K562 (cell line): ENCODE measurements at regions not wholly inside any gene's neighbourhood (a gene's known extent, or its start where the extent isn't known, plus 50 kb on each side); places are given as distances from the start of the nearest gene placed in this dataset.

ENCODE experiments used
- CREB1 ChIP-seq, 2 experiments: sonication (generic) in 1 of 2; formaldehyde crosslinking in 1 of 2; IDR thresholded peaks; 2 replicates each; pipeline versions ENCODE4 v1.6.1 to v1.8.0; 2012 to 2022; ENCODE audit warnings: inconsistent platforms in 1 of 2, mild to moderate bottlenecking in 1 of 2, missing genetic modification reagents in 1 of 2, moderate library complexity in 1 of 2
- EGR1 ChIP-seq: fragments of 450-650 bp; conservative IDR thresholded peaks from 2 replicates; pipeline ENCODE4 v1.6.1; 2017; ENCODE audit warnings: mild to moderate bottlenecking
- PML ChIP-seq: IDR thresholded peaks from 2 replicates; pipeline ENCODE4 v1.6.1; 2012; ENCODE audit warnings: low read length, inconsistent platforms
- POLR2B ChIP-seq: fragments of 450-650 bp; IDR thresholded peaks from 2 replicates; pipeline ENCODE4 v1.6.1; 2018; ENCODE audit warnings: low read depth; ENCODE audit not compliant: partially characterized antibody
- TSHZ1 ChIP-seq: fragments of 250-450 bp; sonication (Bioruptor Pico); IDR thresholded peaks from 2 replicates; pipeline ENCODE4 v1.4.0; 2020; ENCODE audit warnings: mild to moderate bottlenecking, moderate library complexity
- TF ChIP-seq, protein P1 (sequence below): fragments of 200-800 bp; sonication (Bioruptor generic); IDR thresholded peaks from 2 replicates; pipeline ENCODE4 v1.6.1; 2017; ENCODE audit warnings: missing genetic modification characterization, missing compliant biosample characterization
- TF ChIP-seq, protein P2 (sequence below): fragments of 450-650 bp; IDR thresholded peaks from 2 replicates; pipeline ENCODE4 v1.6.1; 2016; ENCODE audit warnings: low read depth

GRCh38 chr20:52291109-52291508 is 99.5 kb upstream of the ZFP64 start:
- TF ChIP-seq PML: no peak
- no peak for TF ChIP-seq EGR1
- no peak for TF ChIP-seq CREB1 (IDR thresholded peaks at IDR 0.05)
- TF ChIP-seq CREB1 (CRISPR knock-in tag; IDR thresholded peaks at IDR 0.05): peak; percentile 28; the same call in 1 of the 2 replicates
- TF ChIP-seq, protein P1, sequence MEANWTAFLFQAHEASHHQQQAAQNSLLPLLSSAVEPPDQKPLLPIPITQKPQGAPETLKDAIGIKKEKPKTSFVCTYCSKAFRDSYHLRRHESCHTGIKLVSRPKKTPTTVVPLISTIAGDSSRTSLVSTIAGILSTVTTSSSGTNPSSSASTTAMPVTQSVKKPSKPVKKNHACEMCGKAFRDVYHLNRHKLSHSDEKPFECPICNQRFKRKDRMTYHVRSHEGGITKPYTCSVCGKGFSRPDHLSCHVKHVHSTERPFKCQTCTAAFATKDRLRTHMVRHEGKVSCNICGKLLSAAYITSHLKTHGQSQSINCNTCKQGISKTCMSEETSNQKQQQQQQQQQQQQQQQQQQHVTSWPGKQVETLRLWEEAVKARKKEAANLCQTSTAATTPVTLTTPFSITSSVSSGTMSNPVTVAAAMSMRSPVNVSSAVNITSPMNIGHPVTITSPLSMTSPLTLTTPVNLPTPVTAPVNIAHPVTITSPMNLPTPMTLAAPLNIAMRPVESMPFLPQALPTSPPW (CRISPR knock-in tag): peak; percentile 23; the same call in 1 of the 2 replicates
- no peak for TF ChIP-seq POLR2B
- TF ChIP-seq, protein P2, sequence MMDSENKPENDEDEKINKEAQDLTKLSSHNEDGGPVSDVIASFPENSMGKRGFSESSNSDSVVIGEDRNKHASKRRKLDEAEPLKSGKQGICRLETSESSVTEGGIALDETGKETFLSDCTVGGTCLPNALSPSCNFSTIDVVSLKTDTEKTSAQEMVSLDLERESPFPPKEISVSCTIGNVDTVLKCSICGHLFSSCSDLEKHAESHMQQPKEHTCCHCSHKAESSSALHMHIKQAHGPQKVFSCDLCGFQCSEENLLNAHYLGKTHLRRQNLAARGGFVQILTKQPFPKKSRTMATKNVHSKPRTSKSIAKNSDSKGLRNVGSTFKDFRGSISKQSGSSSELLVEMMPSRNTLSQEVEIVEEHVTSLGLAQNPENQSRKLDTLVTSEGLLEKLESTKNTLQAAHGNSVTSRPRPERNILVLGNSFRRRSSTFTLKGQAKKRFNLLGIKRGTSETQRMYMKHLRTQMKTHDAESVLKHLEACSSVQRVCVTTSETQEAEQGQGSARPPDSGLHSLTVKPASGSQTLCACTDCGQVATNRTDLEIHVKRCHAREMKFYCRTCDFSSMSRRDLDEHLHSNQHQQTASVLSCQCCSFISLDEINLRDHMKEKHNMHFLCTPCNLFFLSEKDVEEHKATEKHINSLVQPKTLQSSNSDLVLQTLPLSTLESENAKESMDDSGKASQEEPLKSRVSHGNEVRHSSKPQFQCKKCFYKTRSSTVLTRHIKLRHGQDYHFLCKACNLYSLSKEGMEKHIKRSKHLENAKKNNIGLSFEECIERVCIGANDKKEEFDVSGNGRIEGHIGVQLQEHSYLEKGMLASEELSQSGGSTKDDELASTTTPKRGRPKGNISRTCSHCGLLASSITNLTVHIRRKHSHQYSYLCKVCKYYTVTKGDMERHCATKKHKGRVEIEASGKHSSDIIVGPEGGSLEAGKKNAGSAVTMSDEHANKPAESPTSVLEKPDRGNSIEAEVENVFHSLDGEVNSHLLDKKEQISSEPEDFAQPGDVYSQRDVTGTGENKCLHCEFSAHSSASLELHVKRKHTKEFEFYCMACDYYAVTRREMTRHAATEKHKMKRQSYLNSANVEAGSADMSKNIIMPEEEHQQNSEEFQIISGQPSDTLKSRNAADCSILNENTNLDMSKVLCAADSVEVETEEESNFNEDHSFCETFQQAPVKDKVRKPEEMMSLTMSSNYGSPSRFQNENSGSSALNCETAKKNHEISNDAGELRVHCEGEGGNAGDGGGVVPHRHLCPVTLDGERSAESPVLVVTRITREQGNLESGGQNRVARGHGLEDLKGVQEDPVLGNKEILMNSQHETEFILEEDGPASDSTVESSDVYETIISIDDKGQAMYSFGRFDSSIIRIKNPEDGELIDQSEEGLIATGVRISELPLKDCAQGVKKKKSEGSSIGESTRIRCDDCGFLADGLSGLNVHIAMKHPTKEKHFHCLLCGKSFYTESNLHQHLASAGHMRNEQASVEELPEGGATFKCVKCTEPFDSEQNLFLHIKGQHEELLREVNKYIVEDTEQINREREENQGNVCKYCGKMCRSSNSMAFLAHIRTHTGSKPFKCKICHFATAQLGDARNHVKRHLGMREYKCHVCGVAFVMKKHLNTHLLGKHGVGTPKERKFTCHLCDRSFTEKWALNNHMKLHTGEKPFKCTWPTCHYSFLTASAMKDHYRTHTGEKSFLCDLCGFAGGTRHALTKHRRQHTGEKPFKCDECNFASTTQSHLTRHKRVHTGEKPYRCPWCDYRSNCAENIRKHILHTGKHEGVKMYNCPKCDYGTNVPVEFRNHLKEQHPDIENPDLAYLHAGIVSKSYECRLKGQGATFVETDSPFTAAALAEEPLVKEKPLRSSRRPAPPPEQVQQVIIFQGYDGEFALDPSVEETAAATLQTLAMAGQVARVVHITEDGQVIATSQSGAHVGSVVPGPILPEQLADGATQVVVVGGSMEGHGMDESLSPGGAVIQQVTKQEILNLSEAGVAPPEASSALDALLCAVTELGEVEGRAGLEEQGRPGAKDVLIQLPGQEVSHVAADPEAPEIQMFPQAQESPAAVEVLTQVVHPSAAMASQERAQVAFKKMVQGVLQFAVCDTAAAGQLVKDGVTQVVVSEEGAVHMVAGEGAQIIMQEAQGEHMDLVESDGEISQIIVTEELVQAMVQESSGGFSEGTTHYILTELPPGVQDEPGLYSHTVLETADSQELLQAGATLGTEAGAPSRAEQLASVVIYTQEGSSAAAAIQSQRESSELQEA: no peak
- no peak for TF ChIP-seq TSHZ1
